Neuronal stem cell (in vitro differentiated cells): ENCODE measurements at regions not wholly inside any gene's neighbourhood (a gene's known extent, or its start where the extent isn't known, plus 50 kb on each side); places are given as distances from the start of the nearest gene placed in this dataset.
"Not testable (repeated sequence)": the region's sequence is repeated elsewhere in the genome, so short reads cannot be mapped to it uniquely, and the experiment has no call there.

Experiments used
- DNase-seq: peaks from one replicate; pipeline ENCODE4 v3.0.0-alpha.2; 2013; ENCODE audit warnings: low spot score
- H2AFZ ChIP-seq: one replicate; pipeline ENCODE4 v1.6.1; 2013; ENCODE audit warnings: mild to moderate bottlenecking, low read length, inconsistent platforms
- H2AK5ac ChIP-seq: 2 replicates; pipeline ENCODE4 v1.6.1; 2013; ENCODE audit warnings: low read depth, mild to moderate bottlenecking, inconsistent platforms, low read length, moderate library complexity, mixed read lengths
- H2BK120ac ChIP-seq: 2 replicates; pipeline ENCODE4 v1.6.1; 2013; ENCODE audit warnings: low read depth, mild to moderate bottlenecking, inconsistent platforms, low read length, moderate library complexity, mixed read lengths
- H2BK12ac ChIP-seq: one replicate; pipeline ENCODE4 v1.6.1; 2013; ENCODE audit warnings: low read length, inconsistent platforms
- H2BK15ac ChIP-seq: 2 replicates; pipeline ENCODE4 v1.6.1; 2013; ENCODE audit warnings: mild to moderate bottlenecking, low read length, inconsistent platforms, mixed read lengths
- H2BK5ac ChIP-seq: one replicate; pipeline ENCODE4 v1.6.1; 2013; ENCODE audit warnings: inconsistent platforms, mild to moderate bottlenecking, low read length, moderate library complexity
- H3K14ac ChIP-seq: one replicate; pipeline ENCODE4 v1.6.1; 2013; ENCODE audit warnings: low read length, inconsistent platforms
- H3K18ac ChIP-seq: 2 replicates; pipeline ENCODE4 v1.6.1; 2013; ENCODE audit warnings: low read length, inconsistent platforms
- H3K23ac ChIP-seq: 2 replicates; pipeline ENCODE4 v1.6.1; 2013; ENCODE audit warnings: low read depth, mild to moderate bottlenecking, mixed read lengths, low read length, inconsistent platforms; ENCODE audit not compliant: poor library complexity
- H3K27ac ChIP-seq: replicated peaks from 3 replicates; pipeline ENCODE4 v1.5.1; 2013; ENCODE audit warnings: low read length, inconsistent platforms
- H3K27me3 ChIP-seq, 3 experiments: 2 replicates each; pipeline ENCODE4 v1.6.1; 2013; ENCODE audit warnings: low read length in 3 of 3, mild to moderate bottlenecking in 2 of 3, inconsistent platforms in 1 of 3, low read depth in 1 of 3, mixed read lengths in 1 of 3, moderate library complexity in 1 of 3; ENCODE audit not compliant: control insufficient read depth in 3 of 3, insufficient read depth in 3 of 3
- H3K36me3 ChIP-seq, 2 donors: replicated peaks in 1 of 2; 2 replicates each; pipeline ENCODE4 v1.6.1; 2013; ENCODE audit warnings: low read length in 2 of 2; ENCODE audit not compliant: control insufficient read depth in 2 of 2, insufficient read depth in 2 of 2
- H3K4ac ChIP-seq: 2 replicates; pipeline ENCODE4 v1.6.1; 2013; ENCODE audit warnings: inconsistent platforms, mild to moderate bottlenecking, low read length, moderate library complexity
- H3K4me1 ChIP-seq, 2 donors: 1 replicate in 1 of 2; 2 replicates in 1 of 2; pipeline ENCODE4 v1.6.1; 2013; ENCODE audit warnings: low read length in 2 of 2, low read depth in 1 of 2; ENCODE audit not compliant: control insufficient read depth in 2 of 2, insufficient read depth in 1 of 2
- H3K4me2 ChIP-seq: one replicate; pipeline ENCODE4 v1.6.1; 2013; ENCODE audit warnings: mild to moderate bottlenecking, low read length, inconsistent platforms; ENCODE audit not compliant: insufficient read depth, poor library complexity, severe bottlenecking
- H3K4me3 ChIP-seq, 2 donors: 2 replicates each; pipeline ENCODE4 v1.5.1; 2013; ENCODE audit warnings: low read length in 2 of 2, mild to moderate bottlenecking in 2 of 2, inconsistent platforms in 1 of 2, moderate library complexity in 1 of 2
- H3K79me1 ChIP-seq: one replicate; pipeline ENCODE4 v1.6.1; 2013; ENCODE audit warnings: low read depth, mild to moderate bottlenecking, inconsistent platforms, low read length, moderate library complexity
- H3K9ac ChIP-seq: one replicate; pipeline ENCODE4 v1.6.1; 2013; ENCODE audit warnings: mild to moderate bottlenecking, low read depth, low read length, inconsistent platforms; ENCODE audit not compliant: poor library complexity
- H3K9me3 ChIP-seq, 2 donors: replicated peaks in 1 of 2; 2 replicates each; pipeline versions ENCODE3 to v1.6.1; 2013; ENCODE audit warnings: low read length in 2 of 2, mild to moderate bottlenecking in 2 of 2, inconsistent platforms in 1 of 2, low read depth in 1 of 2, mixed read lengths in 1 of 2, moderate library complexity in 1 of 2; ENCODE audit not compliant: control insufficient read depth in 2 of 2, insufficient read depth in 1 of 2
- H4K8ac ChIP-seq: one replicate; pipeline ENCODE4 v1.6.1; 2013; ENCODE audit warnings: low read depth, mild to moderate bottlenecking, inconsistent platforms, low read length, moderate library complexity
- H4K91ac ChIP-seq: one replicate; pipeline ENCODE4 v1.6.1; 2013; ENCODE audit warnings: low read length, low read depth, mild to moderate bottlenecking, inconsistent platforms; ENCODE audit not compliant: poor library complexity
- WGBS, 2 donors: extraction: QIAGEN DNeasy Blood & Tissue Kit; methylation state at CpG; one replicate each; pipeline ENCODE4 v1.1.7; 2013; ENCODE audit warnings: missing lambda C conversion rate in 2 of 2, mixed read lengths in 1 of 2; ENCODE audit not compliant: insufficient read length in 2 of 2, insufficient replicate concordance in 1 of 2; ENCODE audit errors: extremely low coverage in 2 of 2; 5-methylcytosine and 5-hydroxymethylcytosine counted together

DNA sequence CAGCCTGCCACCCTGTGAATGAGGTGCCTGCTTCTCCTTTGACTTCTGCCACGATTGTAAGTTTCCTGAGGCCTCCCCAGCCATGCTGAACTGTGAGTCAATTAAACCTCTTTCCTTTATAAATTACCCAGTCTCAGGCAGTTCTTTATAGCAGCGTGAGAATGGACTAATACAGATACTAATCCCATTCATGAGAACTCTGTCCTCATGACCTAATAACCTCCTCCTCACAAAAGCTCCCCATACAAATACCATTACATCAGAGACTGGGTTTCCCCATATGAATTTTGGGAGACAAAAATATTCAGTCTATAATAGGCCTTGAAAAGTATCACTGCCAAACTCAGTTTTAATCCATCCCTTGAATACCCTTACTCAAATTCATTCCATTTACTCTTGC, 199.0 kb downstream of the FRK start:
- H3K4me3 ChIP-seq, H2BK120ac ChIP-seq, H3K9ac ChIP-seq, H3K4ac ChIP-seq, H3K4me1 ChIP-seq, H3K27me3 ChIP-seq, H3K14ac ChIP-seq, H3K79me1 ChIP-seq, H3K4me2 ChIP-seq, H2BK15ac ChIP-seq, DNase-seq, H3K27ac ChIP-seq, H2BK12ac ChIP-seq, H3K18ac ChIP-seq, H2AK5ac ChIP-seq, H4K91ac ChIP-seq, H3K9me3 ChIP-seq, H3K36me3 ChIP-seq, H2AFZ ChIP-seq, H2BK5ac ChIP-seq, H3K23ac ChIP-seq, H4K8ac ChIP-seq: not testable (repeated sequence)
- WGBS, 2 donors, result no CpG with 5 or more reads among the region's 2 CpGs

DNA sequence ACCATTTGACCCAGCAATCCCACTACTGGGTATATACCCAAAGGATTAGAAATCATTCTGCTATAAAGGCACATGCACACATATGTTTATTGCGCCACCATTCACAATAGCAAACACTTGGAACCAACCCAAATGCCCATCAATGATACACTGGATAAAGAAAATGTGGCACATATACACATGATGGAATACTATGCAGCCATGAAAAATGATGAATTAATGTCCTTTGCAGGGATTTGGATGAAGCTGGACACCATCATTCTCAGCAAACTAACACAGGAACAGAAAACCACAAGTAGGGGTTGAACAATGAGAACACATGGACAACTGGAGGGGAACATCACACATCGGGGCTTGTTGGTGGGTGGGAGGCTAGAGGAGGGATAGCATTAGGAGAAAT, 201.1 kb downstream of the FRK start:
- H2BK120ac ChIP-seq, H3K18ac ChIP-seq, H3K4me3 ChIP-seq, H4K8ac ChIP-seq, H3K23ac ChIP-seq, DNase-seq, H2BK15ac ChIP-seq, H3K14ac ChIP-seq, H3K9ac ChIP-seq, H4K91ac ChIP-seq, H2BK12ac ChIP-seq, H3K9me3 ChIP-seq, H3K79me1 ChIP-seq, H3K27me3 ChIP-seq, H3K4ac ChIP-seq, H3K4me2 ChIP-seq, H3K36me3 ChIP-seq, H2AFZ ChIP-seq, H2AK5ac ChIP-seq, H3K27ac ChIP-seq, H3K4me1 ChIP-seq, H2BK5ac ChIP-seq: not testable (repeated sequence)
- no CpG with 5 or more reads among the region's 2 CpGs for WGBS, 2 donors

DNA sequence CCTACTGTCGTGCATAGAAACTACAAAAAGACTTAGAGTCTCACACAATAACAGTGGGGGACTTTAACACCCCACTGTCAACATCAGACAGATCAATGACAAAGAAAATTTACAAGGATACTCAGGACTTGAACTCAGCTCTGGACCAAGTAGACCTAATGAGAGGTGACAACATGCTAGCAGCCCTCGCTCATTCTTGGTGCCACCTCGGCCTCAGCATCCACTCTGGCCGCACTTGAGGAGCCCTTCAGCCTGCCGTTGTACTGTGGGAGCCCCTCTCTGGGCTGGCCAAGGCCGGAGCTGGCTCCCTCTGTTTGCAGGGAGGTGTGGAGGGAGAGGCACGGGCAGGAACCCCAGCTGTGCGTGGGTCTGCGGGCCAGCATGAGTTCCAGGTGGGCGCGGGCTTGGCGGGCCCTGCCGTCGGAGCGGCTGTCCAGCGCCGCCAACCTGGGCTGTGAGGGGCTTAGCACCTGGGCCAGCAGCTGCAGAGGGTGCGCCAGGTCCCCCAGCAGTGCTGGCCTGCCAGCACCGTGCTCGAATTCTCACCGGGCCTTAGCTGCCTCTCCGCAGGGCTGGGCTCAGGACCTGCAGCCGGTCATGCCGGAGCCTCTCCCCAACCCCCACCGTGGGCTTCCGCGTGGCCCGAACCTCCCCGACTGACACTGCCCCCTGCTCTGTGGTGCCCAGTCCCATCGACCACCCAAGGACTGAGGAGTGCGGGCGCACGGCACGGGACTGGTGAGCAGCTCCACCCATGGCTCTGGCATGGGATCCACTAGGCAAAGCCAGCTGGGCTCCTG, 205.6 kb downstream of the FRK start:
- Histone ChIP-seq H2BK15ac (no peak overlapping the region), H2BK12ac (no peak overlapping the region), H2AFZ (no peak overlapping the region), H3K79me1 (no peaks in the 10 kb centered on the region), H4K8ac (no peak overlapping the region), H3K23ac (no peak overlapping the region), H3K4me2 (no peak overlapping the region), H3K27ac (no peak overlapping the region), H2BK5ac (no peak overlapping the region), H3K14ac (no peak overlapping the region), H3K4me1 (no peaks in the 10 kb centered on the region), H2BK120ac (no peak overlapping the region), H3K4me3 (no peak overlapping the region), H3K18ac (no peak overlapping the region), H3K4ac (no peak overlapping the region), H3K9ac (no peak overlapping the region), H4K91ac (no peak overlapping the region), H3K9me3 (peaks cover 0 to 4% of the 10 kb centered on the region in 2 donors), H3K36me3 (no peaks in the 10 kb centered on the region), H3K27me3 (no peaks in the 10 kb centered on the region), H2AK5ac (no peak overlapping the region)
- DNase-seq, result no peak
- no CpG with 5 or more reads among the region's 34 CpGs for WGBS, 2 donors

DNA sequence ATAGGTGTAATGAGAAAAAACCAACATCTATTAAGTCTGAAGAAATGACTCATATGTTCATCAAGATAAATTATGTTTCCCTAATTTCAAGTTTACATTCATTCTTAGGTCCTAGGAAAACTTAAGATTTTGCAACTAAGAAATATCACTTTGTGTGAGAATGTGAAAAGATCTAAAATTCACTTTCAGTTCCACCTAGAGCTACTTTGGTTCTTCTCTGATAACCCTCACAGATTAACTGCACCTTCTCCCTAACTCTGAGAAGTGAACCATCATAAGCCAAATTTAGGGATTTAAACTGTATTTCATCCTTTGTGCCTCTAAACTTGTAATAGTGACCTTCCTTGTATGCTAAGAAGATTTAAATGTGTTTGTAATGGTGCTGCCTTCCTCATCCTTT, 213.0 kb downstream of the FRK start:
- no peak overlapping the region for H3K18ac ChIP-seq
- no peak overlapping the region for H2AK5ac ChIP-seq
- H3K36me3 ChIP-seq, result no peaks in the 10 kb centered on the region
- no peak overlapping the region for H4K8ac ChIP-seq
- H2BK12ac ChIP-seq, result no peak overlapping the region
- no peaks in the 10 kb centered on the region for H3K9me3 ChIP-seq
- H3K4me1 ChIP-seq, result no peaks in the 10 kb centered on the region
- no peaks in the 10 kb centered on the region for H3K27me3 ChIP-seq
- H3K4me2 ChIP-seq, result no peak overlapping the region
- H3K27ac ChIP-seq, result no peak overlapping the region
- no peak overlapping the region for H3K4me3 ChIP-seq
- H4K91ac ChIP-seq, result no peak overlapping the region
- H3K79me1 ChIP-seq, result no peaks in the 10 kb centered on the region
- H2BK5ac ChIP-seq, result no peak overlapping the region
- DNase-seq, result no peak
- no peak overlapping the region for H2BK15ac ChIP-seq
- H3K4ac ChIP-seq, result no peak overlapping the region
- H2BK120ac ChIP-seq, result no peak overlapping the region
- H3K9ac ChIP-seq, result no peak overlapping the region
- H3K23ac ChIP-seq, result no peak overlapping the region
- no peak overlapping the region for H3K14ac ChIP-seq
- no peak overlapping the region for H2AFZ ChIP-seq
